ENCODE measurements at regions not wholly inside any gene's neighbourhood (a gene's known extent, or its start where the extent isn't known, plus 50 kb on each side); places are given as distances from the start of the nearest gene placed in this dataset.

GRCh38 chr5:27463446-27464149 lies 425.2 kb upstream of the CDH9 start:
- DNase-seq (ENCODE audit: low read depth in 1 of 2, low spot score in 1 of 2) = no peak
- Histone ChIP-seq H3K27ac (replicated peaks) (no peak overlapping the region), H3K27me3 (ENCODE audit: insufficient read depth, poor library complexity, severe bottlenecking) (no peaks in the 10 kb centered on the region), H3K4me3 (replicated peaks; ENCODE audit: insufficient read depth, low read length) (no peak overlapping the region)
- TF ChIP-seq REST (IDR thresholded peaks at IDR 0.05; ENCODE audit: insufficient replicate concordance, low read depth) = no peak
- TF ChIP-seq GABPA (IDR thresholded peaks at IDR 0.05; ENCODE audit: low read depth) = no peak
- TF ChIP-seq SPI1 (IDR thresholded peaks at IDR 0.05; ENCODE audit: borderline replicate concordance, low read depth) = no peak
- TF ChIP-seq POLR2AphosphoS5 (IDR thresholded peaks at IDR 0.05; ENCODE audit: low read depth) = no peak
- no peak for TF ChIP-seq CTCF (IDR thresholded peaks at IDR 0.05; ENCODE audit: insufficient read depth, low read length)

- H3K27ac ChIP-seq (replicated peaks) = no peak overlapping the region
- no peak for DNase-seq (ENCODE audit: low read depth in 1 of 2, low spot score in 1 of 2)
- TF ChIP-seq REST (IDR thresholded peaks at IDR 0.05; ENCODE audit: insufficient replicate concordance, low read depth) = no peak
- TF ChIP-seq POLR2AphosphoS5 (IDR thresholded peaks at IDR 0.05; ENCODE audit: low read depth) = no peak
- no peak for TF ChIP-seq GABPA (IDR thresholded peaks at IDR 0.05; ENCODE audit: low read depth)
- TF ChIP-seq SPI1 (IDR thresholded peaks at IDR 0.05; ENCODE audit: borderline replicate concordance, low read depth) = no peak
- TF ChIP-seq CTCF (IDR thresholded peaks at IDR 0.05; ENCODE audit: insufficient read depth, low read length) = no peak
- H3K27me3 ChIP-seq (ENCODE audit: insufficient read depth, poor library complexity, severe bottlenecking) = no peaks in the 10 kb centered on the region
- H3K4me3 ChIP-seq (replicated peaks; ENCODE audit: insufficient read depth, low read length) = no peak overlapping the region
Observed at GRCh38 chr5:27462936-27463335, 424.6 kb upstream of the CDH9 start.

GRCh38 chr5:27458287-27458686 lies 419.9 kb upstream of the CDH9 start:
- Histone ChIP-seq H3K27me3 (ENCODE audit: insufficient read depth, poor library complexity, severe bottlenecking) (no peaks in the 10 kb centered on the region), H3K27ac (replicated peaks) (no peak overlapping the region), H3K4me3 (replicated peaks; ENCODE audit: insufficient read depth, low read length) (no peak overlapping the region)
- TF ChIP-seq GABPA (IDR thresholded peaks at IDR 0.05; ENCODE audit: low read depth) (no peak), SPI1 (IDR thresholded peaks at IDR 0.05; ENCODE audit: borderline replicate concordance, low read depth) (no peak), POLR2AphosphoS5 (IDR thresholded peaks at IDR 0.05; ENCODE audit: low read depth) (no peak), CTCF (IDR thresholded peaks at IDR 0.05; ENCODE audit: insufficient read depth, low read length) (no peak), REST (IDR thresholded peaks at IDR 0.05; ENCODE audit: insufficient replicate concordance, low read depth) (no peak)
- DNase-seq (ENCODE audit: low read depth in 1 of 2, low spot score in 1 of 2) = no peak

All from HL-60 (cell line).